AG04449 (cell line): ENCODE measurements at regions not wholly inside any gene's neighbourhood (a gene's known extent, or its start where the extent isn't known, plus 50 kb on each side); places are given as distances from the start of the nearest gene placed in this dataset.
A peak's percentile ranks its signal among the peaks of the same experiment; 100 is the strongest.

Source experiments
- CTCF ChIA-PET: fragments of 350-600 bp; formaldehyde crosslinking; extraction: SDS; loops from one replicate; lab custom pipeline; 2021; ENCODE audit warnings: antibody characterized with exemption; lab: Yijun Ruan, JAX
- POLR2A ChIA-PET: fragments of 400-600, 350-600 bp; formaldehyde crosslinking; extraction: SDS; loops from one replicate; lab custom pipeline; 2020; ENCODE audit warnings: antibody characterized with exemption, inconsistent platforms; lab: Yijun Ruan, JAX
- DNase-seq: peaks from one replicate; pipeline ENCODE4 v3.0.0-alpha.2; 2010; ENCODE audit warnings: low read depth, low spot score
- H3K4me3 ChIP-seq: 2 replicates; pipeline ENCODE4 v1.5.1; 2011; ENCODE audit warnings: low read depth, mild to moderate bottlenecking, control low read depth, low read length
- TF ChIP-seq, protein P1 (sequence below): IDR thresholded peaks from one replicate; pipeline ENCODE4 v1.5.1; 2011; ENCODE audit warnings: mild to moderate bottlenecking, moderate library complexity, low read length, control low read depth, inconsistent platforms; ENCODE audit not compliant: insufficient read depth; ENCODE audit errors: missing control alignments

DNA sequence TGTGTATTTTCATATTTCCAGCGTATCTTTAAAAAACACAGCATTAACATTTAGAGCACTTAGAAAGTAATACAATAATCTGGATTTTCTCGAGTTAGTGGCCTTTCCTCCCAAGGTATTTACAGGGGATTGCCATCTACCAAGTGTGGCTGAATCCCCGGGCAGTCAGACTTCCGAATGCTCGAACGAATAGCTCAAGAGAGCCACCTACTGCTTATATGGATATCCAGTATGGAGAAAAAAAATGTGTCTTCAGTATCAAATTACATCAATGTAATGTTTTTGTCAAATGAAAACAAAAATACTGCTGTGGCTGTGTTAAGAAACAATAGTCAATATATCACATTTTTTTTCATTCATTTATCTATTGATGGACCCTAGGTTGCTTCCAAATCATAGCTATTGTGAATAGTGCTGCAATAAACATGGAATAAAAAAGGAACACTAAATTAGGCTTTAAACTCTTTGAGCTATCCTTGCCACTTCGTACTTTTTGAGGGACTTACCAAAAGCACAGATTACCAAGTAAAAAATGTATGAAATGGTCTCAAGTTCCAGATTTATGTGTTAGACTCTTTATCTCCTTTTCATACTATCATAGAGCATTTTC, 654.5 kb upstream of the PTCHD4 start:
- TF ChIP-seq, protein P1, sequence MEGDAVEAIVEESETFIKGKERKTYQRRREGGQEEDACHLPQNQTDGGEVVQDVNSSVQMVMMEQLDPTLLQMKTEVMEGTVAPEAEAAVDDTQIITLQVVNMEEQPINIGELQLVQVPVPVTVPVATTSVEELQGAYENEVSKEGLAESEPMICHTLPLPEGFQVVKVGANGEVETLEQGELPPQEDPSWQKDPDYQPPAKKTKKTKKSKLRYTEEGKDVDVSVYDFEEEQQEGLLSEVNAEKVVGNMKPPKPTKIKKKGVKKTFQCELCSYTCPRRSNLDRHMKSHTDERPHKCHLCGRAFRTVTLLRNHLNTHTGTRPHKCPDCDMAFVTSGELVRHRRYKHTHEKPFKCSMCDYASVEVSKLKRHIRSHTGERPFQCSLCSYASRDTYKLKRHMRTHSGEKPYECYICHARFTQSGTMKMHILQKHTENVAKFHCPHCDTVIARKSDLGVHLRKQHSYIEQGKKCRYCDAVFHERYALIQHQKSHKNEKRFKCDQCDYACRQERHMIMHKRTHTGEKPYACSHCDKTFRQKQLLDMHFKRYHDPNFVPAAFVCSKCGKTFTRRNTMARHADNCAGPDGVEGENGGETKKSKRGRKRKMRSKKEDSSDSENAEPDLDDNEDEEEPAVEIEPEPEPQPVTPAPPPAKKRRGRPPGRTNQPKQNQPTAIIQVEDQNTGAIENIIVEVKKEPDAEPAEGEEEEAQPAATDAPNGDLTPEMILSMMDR = peak; percentile 49
- ChIA-PET CTCF (interaction anchor here (0.8 to 3.0 kb wide), 22 partner anchors 9 to 1134 kb away, joined by 3 to 42 read pairs (median 3); no protein-coding TSS in a partner anchor), POLR2A (no interaction called here)
- DNase-seq = no peak
- H3K4me3 ChIP-seq = no peak overlapping the region

DNA sequence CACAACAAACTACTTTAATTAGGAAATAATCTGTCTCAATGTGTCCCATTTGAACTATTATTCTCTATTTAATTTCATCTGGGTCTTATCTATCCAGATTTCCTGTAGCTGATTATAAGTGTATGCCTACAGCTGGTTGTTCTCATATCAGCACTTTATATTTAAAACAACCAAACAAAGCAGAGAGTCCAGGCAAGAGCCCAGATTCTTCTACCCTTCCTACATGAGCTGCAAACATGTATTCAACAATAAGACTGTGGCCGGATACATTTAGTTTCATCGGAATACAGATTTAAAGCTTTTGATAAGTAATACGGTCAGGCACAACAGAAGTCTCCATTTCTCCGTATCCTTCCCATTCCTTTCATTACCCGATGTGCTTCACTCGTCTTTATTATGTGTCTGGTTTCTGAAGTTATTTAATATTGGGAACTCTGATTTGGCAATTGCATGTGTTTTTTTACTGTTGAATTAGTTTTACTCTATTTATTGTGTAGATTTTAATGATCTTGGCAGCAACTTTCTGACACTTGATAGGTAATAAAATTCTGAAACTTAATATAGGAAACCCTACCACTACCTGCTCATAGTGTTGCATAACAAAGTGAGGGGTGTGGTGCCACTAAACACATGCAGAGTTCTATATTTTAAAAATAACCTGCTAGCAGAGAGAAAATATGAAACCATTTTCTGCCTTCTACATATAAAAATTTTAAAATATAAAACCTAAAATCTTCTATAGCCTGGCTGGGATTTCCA, 653.5 kb upstream of the PTCHD4 start:
- no peak overlapping the region for H3K4me3 ChIP-seq
- TF ChIP-seq, protein P1 = no peak
- no peak for DNase-seq
- CTCF ChIA-PET = interaction anchor here (0.7 to 3.0 kb wide), 11 partner anchors 10 to 977 kb away, joined by 3 to 42 read pairs (median 4); no protein-coding TSS in a partner anchor
- POLR2A ChIA-PET = interaction anchor here (0.6 kb wide), 1 partner anchor 18 kb away, joined by 3 read pairs; no protein-coding TSS in a partner anchor

DNA sequence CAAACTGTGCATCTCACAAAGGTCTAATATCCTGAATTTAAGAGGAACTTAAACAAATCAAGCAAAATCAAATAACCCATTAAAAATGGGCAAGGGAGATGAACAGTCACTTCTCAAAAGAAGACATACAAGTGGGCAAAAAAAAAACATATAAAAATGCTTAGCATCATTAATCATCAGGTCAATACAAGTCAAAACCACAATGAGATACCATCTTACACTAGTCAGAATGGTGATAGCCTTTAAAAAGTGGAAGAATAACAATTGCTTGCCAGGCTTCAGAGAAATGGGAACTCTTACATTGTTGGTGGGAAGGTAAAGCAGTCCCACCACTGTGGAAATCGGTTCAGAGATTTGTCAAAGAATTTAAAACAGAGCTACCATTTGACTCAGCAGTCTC, 646.7 kb upstream of the PTCHD4 start:
- ChIA-PET CTCF (no interaction called here), POLR2A (no interaction called here)
- no peak for DNase-seq
- H3K4me3 ChIP-seq = no peak overlapping the region
- TF ChIP-seq, protein P1 = no peak

DNA sequence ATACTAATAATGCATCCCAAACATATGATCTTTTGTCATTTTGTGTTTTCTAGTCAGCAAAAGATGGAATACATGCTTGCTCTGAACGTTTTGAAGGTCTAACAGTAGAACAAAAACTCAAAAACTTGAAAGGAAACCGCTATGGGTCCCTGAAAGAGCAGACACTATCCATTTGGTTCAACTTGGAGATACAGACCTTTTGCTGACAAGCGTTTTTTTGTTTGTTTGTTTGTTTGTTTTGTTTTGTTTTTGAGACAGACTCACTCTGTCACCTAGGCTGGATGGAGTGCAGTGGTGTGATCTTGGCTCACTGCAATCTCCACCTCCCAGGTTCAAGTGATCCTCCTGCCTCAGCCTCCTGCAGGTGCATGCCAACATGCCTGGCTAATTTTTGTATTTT, 644.3 kb upstream of the PTCHD4 start:
- CTCF ChIA-PET = no interaction called here
- POLR2A ChIA-PET = no interaction called here
- no peak overlapping the region for H3K4me3 ChIP-seq
- no peak for DNase-seq
- TF ChIP-seq, protein P1 = no peak

DNA sequence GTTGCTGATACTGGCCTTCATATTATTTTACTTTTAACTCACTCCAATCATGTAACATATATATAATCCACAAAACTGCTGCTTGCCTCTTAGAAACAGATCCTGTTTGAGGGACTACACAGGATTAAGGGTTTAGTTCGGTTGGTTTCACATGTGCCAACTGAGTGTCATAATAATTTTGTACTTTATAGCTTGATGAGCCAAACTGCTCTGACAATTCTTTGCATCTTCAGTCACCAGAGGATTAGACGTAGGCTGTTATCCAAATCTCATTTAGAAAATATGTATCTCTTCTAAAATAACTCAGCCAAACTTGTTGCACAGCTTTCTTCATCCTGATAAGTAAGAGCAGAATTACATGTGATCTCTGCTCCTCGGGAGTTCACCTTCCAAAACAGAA, 643.6 kb upstream of the PTCHD4 start:
- POLR2A ChIA-PET = no interaction called here
- no peak overlapping the region for H3K4me3 ChIP-seq

DNA sequence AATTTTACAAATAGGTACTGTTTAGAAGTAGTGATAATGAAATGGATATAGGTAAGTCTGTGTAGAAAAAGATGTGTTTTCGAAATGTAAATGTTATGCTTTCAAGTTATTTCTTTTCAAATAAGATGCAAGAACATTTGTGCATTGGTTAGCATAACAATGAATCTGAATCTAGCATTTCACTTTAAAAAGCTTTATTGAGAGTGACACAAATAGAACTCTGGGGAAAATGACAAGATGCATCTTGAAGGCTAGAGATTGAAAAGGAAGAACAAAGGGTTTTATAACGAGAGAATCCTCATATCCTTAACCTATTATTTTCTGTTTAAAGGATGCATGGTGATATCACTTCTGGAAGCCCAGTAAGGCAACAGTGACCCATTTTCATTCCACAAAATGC, 639.9 kb upstream of the PTCHD4 start:
- POLR2A ChIA-PET = no interaction called here
- CTCF ChIA-PET = interaction anchor here (1.3 kb wide), 1 partner anchor 15 kb away, joined by 4 read pairs; no protein-coding TSS in a partner anchor
- no peak overlapping the region for H3K4me3 ChIP-seq
- no peak for DNase-seq
- TF ChIP-seq, protein P1 = no peak

More for the DNA sequence above, 643.6 kb upstream of the PTCHD4 start:
- CTCF ChIA-PET = interaction anchor here (1.0 kb wide), 1 partner anchor 11 kb away, joined by 3 read pairs; no protein-coding TSS in a partner anchor
- TF ChIP-seq, protein P1 = no peak
- no peak for DNase-seq
